ENCODE measurements at regions not wholly inside any gene's neighbourhood (a gene's known extent, or its start where the extent isn't known, plus 50 kb on each side); places are given as distances from the start of the nearest gene placed in this dataset.

- TF ChIP-seq ZNF614 (CRISPR knock-in tag; IDR thresholded peaks at IDR 0.05; ENCODE audit: borderline replicate concordance) (0 out of 2 replicates have a peak, but pooled peaks have one; percentile 11), CBX2 (IDR thresholded peaks at IDR 0.05; ENCODE audit: low read depth, low read length) (no peak; the same call in 1 of the 2 replicates), CBX2 (CRISPR knock-in tag; IDR thresholded peaks at IDR 0.05; ENCODE audit: low read depth) (no peak), ZNF703 (CRISPR knock-in tag; IDR thresholded peaks at IDR 0.05; ENCODE audit: borderline replicate concordance) (no peak), ZNF878 (CRISPR knock-in tag; IDR thresholded peaks at IDR 0.05) (0 out of 2 replicates have a peak, but pooled peaks have one; percentile 11), PHF21A (CRISPR knock-in tag; IDR thresholded peaks at IDR 0.05) (no peak), ZNF746 (CRISPR knock-in tag; IDR thresholded peaks at IDR 0.05) (no peak), NFRKB (IDR thresholded peaks at IDR 0.05) (no peak), HINFP (CRISPR knock-in tag; IDR thresholded peaks at IDR 0.05; ENCODE audit: low read depth) (no peak), RNF2 (conservative IDR thresholded peaks at IDR 0.05; ENCODE audit: low read depth) (no peak), ZNF414 (CRISPR knock-in tag; IDR thresholded peaks at IDR 0.05) (peak; percentile 87; the same call in 1 of the 2 replicates), ZNF143 (CRISPR knock-in tag; IDR thresholded peaks at IDR 0.05) (no peak), AGO1 (IDR thresholded peaks at IDR 0.05; ENCODE audit: low read depth, low read length, poor library complexity, severe bottlenecking) (no peak), SP1 (IDR thresholded peaks at IDR 0.05) (no peak), SP1 (CRISPR knock-in tag; IDR thresholded peaks at IDR 0.05) (no peak), SRSF1 (optimal IDR thresholded peaks at IDR 0.05; ENCODE audit: low read depth, low read length) (no peak), ISX (CRISPR knock-in tag; conservative IDR thresholded peaks at IDR 0.05) (no peak), TGIF2 (CRISPR knock-in tag; IDR thresholded peaks at IDR 0.05) (no peak), ZSCAN30 (CRISPR knock-in tag; IDR thresholded peaks at IDR 0.05) (no peak), CHD4 (IDR thresholded peaks at IDR 0.05; ENCODE audit: borderline replicate concordance, low read length) (no peak), NFE2L1 (CRISPR knock-in tag; IDR thresholded peaks at IDR 0.05; ENCODE audit: borderline replicate concordance) (no peak), CCAR2 (optimal IDR thresholded peaks at IDR 0.05; ENCODE audit: low read depth, low read length) (no peak), CBFB (CRISPR knock-in tag; IDR thresholded peaks at IDR 0.05) (no peak), STAT5B (CRISPR knock-in tag; IDR thresholded peaks at IDR 0.05) (no peak), ZBTB25 (CRISPR knock-in tag; IDR thresholded peaks at IDR 0.05) (no peak)
- TF ChIP-seq, protein P1, sequence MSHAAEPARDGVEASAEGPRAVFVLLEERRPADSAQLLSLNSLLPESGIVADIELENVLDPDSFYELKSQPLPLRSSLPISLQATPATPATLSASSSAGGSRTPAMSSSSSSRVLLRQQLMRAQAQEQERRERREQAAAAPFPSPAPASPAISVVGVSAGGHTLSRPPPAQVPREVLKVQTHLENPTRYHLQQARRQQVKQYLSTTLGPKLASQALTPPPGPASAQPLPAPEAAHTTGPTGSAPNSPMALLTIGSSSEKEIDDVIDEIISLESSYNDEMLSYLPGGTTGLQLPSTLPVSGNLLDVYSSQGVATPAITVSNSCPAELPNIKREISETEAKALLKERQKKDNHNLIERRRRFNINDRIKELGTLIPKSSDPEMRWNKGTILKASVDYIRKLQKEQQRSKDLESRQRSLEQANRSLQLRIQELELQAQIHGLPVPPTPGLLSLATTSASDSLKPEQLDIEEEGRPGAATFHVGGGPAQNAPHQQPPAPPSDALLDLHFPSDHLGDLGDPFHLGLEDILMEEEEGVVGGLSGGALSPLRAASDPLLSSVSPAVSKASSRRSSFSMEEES (CRISPR knock-in tag; IDR thresholded peaks at IDR 0.05): no peak
- TF ChIP-seq, protein P2, sequence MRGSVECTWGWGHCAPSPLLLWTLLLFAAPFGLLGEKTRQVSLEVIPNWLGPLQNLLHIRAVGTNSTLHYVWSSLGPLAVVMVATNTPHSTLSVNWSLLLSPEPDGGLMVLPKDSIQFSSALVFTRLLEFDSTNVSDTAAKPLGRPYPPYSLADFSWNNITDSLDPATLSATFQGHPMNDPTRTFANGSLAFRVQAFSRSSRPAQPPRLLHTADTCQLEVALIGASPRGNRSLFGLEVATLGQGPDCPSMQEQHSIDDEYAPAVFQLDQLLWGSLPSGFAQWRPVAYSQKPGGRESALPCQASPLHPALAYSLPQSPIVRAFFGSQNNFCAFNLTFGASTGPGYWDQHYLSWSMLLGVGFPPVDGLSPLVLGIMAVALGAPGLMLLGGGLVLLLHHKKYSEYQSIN (CRISPR knock-in tag; IDR thresholded peaks at IDR 0.05; ENCODE audit: borderline replicate concordance): no peak
Observed at GRCh38 chr20:22465622-22466446, 118.5 kb downstream of the FOXA2 start (continued).

All from HepG2 (cell line).